Stomach smooth muscle (tissue), 2 donors: ENCODE measurements at regions not wholly inside any gene's neighbourhood (a gene's known extent, or its start where the extent isn't known, plus 50 kb on each side); places are given as distances from the start of the nearest gene placed in this dataset.
"Not testable (repeated sequence)": the region's sequence is repeated elsewhere in the genome, so short reads cannot be mapped to it uniquely, and the experiment has no call there.

Source experiments
- H3K27ac ChIP-seq: one replicate; pipeline ENCODE4 v1.7.0; 2013; ENCODE audit warnings: mild to moderate bottlenecking, low read length, inconsistent platforms
- H3K27me3 ChIP-seq, 2 donors: one replicate each; pipeline ENCODE4 v1.7.0; 2013; ENCODE audit warnings: low read length in 2 of 2; ENCODE audit not compliant: insufficient read depth in 2 of 2, control insufficient read depth in 1 of 2
- H3K36me3 ChIP-seq, 2 donors: one replicate each; pipeline ENCODE4 v1.7.0; 2013; ENCODE audit warnings: low read length in 2 of 2; ENCODE audit not compliant: control insufficient read depth in 2 of 2, insufficient read depth in 2 of 2
- H3K4me1 ChIP-seq: one replicate; pipeline ENCODE4 v1.7.0; 2013; ENCODE audit warnings: low read length; ENCODE audit not compliant: control insufficient read depth, insufficient read depth
- H3K4me3 ChIP-seq, 2 donors: one replicate each; pipeline ENCODE4 v1.7.0; 2013; ENCODE audit warnings: low read length in 2 of 2
- H3K9ac ChIP-seq, 2 donors: one replicate each; pipeline ENCODE4 v1.7.0; 2013; ENCODE audit warnings: low read length in 2 of 2, mild to moderate bottlenecking in 1 of 2
- H3K9me3 ChIP-seq, 2 donors: one replicate each; pipeline ENCODE4 v1.7.0; 2013; ENCODE audit warnings: low read length in 2 of 2; ENCODE audit not compliant: control insufficient read depth in 2 of 2
- donor health status: healthy.
- donor health status: Pancreatic carcinoma.

DNA sequence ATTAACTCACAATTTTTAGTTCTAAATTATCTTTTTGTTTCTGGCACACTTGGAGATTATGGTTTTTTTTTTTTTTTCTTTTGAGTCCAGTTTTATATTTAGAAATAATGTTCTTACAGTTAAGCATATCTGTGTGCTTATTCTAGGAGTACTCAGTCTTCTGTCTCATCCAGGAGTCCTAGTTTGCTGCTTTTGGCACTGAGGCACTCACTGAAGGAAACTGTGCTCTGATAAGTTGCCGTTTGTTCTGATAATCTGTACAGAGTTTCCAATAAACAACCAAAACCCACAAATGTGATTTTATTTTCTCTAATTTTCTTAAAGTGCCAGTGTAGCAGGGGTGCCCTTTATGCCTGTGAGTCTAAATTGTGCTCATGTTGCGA is 251.0 kb downstream of the LRRC70 start:
- no peaks in the 10 kb centered on the region for H3K36me3 ChIP-seq
- no peaks in the 10 kb centered on the region for H3K9me3 ChIP-seq
- H3K27ac ChIP-seq, result no peak overlapping the region
- H3K4me3 ChIP-seq, result no peak overlapping the region
- H3K4me1 ChIP-seq, result no peaks in the 10 kb centered on the region
- no peak overlapping the region for H3K9ac ChIP-seq
- H3K27me3 ChIP-seq, result no peaks in the 10 kb centered on the region

DNA sequence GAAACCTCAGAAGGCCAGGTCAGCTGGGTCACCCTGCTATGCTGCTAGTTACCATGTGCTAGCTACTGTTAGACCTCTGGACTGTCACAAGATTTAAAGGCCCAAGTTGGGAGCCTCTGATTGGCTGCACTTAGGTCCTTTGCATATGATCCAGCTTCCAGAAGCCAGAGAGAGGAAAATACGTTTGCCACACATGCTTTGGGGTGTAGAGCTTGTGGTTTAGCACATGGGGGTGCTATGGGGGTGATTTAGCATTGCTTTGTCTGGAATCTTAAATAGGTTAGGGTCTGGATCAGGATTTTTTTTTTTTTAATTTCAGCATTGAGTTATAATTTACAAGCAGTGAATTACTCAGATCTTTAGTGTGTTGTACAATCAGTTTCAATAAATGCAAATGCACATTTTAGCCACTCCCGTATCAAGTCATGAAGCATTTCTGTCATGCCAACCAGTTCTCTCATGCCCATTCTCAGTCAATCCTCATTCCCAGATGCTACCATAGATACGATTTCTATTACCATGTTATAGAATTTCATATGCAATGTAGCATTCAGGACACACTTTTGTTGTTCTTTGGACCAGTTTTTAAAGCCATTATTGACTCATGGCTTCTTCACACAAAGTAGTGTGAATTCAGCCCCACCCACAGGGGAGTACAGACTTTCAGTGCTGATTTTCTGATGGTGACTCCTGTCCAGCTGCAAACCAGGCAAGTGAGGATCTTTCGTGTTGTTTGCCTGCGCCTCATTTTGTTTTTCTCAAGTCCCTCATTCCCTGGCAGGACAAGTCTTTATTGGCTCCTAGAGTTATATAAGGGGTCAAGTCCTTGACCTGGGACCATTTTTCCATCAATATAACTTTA is 250.4 kb downstream of the LRRC70 start:
- H3K9ac ChIP-seq, result no peak overlapping the region
- no peaks in the 10 kb centered on the region for H3K27me3 ChIP-seq
- no peak overlapping the region for H3K27ac ChIP-seq
- H3K36me3 ChIP-seq, result no peaks in the 10 kb centered on the region
- no peaks in the 10 kb centered on the region for H3K9me3 ChIP-seq
- no peak overlapping the region for H3K4me3 ChIP-seq
- H3K4me1 ChIP-seq, result no peaks in the 10 kb centered on the region

DNA sequence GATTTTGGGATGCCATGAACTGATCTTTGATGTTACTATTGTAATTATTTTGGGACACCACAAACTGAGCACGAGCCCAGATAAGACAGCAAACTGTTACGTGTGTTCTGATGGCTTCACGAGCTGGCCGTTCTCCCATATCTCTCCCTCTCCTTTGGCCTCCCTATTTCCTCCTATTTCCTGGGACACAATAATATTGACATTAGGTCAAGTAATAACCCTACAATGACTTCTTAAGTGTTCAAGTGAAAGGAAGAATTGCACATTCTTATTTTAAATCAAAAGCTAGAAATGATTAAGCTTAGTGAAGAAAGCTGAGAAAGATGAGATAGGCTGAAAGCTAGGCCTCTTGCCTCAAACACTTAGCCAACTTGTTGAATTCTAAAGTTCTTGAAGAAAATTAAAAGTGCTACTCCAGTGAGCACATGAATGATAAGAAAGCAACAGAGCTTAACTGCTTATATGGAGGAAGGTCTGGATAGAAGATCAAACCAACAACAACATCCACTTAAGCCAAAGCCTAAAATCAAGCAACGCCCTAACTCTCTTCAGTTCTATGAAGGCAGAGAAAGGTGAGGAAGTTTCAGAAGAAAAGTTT is 247.1 kb downstream of the LRRC70 start:
- no peak overlapping the region for H3K27ac ChIP-seq
- no peaks in the 10 kb centered on the region for H3K9me3 ChIP-seq
- no peaks in the 10 kb centered on the region for H3K4me1 ChIP-seq
- H3K27me3 ChIP-seq, result no peaks in the 10 kb centered on the region
- no peak overlapping the region for H3K4me3 ChIP-seq
- H3K9ac ChIP-seq, result no peak overlapping the region
- H3K36me3 ChIP-seq, result no peaks in the 10 kb centered on the region

DNA sequence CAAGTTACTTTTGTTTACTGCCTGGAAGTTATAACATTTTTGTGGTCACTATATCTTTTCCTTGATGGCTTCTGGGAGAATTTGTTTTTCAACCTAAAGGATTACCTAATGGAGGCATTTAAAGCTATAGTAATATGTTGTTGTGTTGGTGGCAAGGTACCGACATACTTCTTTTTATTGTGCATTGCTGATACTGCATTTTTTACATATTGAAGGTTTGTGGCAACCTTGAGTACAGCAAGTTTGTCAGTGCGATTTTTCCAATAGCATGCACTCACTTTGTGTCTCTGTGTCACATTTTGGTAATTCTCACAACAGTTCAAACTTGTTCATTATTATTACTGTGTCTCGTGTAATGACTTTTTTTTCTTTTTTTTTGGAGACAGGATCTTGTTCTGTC is 246.3 kb downstream of the LRRC70 start:
- H3K27me3 ChIP-seq, result no peaks in the 10 kb centered on the region
- H3K4me1 ChIP-seq, result no peaks in the 10 kb centered on the region
- no peak overlapping the region for H3K9ac ChIP-seq
- no peak overlapping the region for H3K27ac ChIP-seq
- H3K9me3 ChIP-seq, result no peaks in the 10 kb centered on the region
- H3K36me3 ChIP-seq, result no peaks in the 10 kb centered on the region
- no peak overlapping the region for H3K4me3 ChIP-seq

DNA sequence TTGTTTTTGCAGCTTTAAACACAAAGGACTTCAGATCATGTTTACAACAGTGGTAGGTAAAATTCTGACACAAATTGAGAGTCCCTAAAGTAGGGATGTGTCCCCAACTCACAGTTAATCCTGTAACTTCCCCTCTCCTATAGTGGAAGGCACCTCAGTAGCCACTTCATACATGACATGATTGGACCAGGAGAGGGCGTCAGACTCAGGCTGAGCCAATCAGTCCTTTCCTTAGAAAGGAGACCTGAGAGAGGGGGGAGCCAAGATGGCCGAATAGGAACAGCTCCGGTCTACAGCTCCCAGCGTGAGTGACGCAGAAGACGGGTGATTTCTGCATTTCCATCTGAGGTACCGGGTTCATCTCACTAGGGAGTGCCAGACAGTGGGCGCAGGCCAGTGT is 238.4 kb downstream of the LRRC70 start:
- not testable (repeated sequence) for H3K9me3 ChIP-seq, H3K4me1 ChIP-seq, H3K4me3 ChIP-seq, H3K9ac ChIP-seq, H3K27ac ChIP-seq, H3K27me3 ChIP-seq, H3K36me3 ChIP-seq

DNA sequence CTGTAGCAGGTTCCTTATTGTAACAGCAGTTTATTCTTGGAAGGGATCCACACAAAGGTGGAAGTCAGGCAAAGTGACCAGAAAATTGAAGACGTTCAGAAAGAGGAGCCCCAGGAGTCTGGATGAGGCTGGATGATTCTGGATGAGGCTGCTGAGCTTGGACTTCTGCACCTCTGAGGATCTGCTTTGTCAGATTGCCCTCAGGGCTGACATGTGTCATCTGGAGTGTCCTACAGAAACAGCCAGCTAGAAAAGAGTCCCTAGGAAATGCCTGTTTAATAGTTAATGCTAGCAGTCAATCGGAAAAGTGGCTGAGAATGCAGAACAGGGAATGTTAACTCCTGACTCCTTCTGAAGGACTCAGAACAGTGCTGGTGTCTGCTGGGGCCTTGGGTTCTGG is 236.4 kb downstream of the LRRC70 start:
- Histone ChIP-seq H3K9me3 (peaks cover 0 to 2% of the 10 kb centered on the region in 2 donors), H3K27ac (no peak overlapping the region), H3K4me1 (no peaks in the 10 kb centered on the region), H3K36me3 (no peaks in the 10 kb centered on the region), H3K9ac (no peak overlapping the region), H3K4me3 (no peak overlapping the region), H3K27me3 (no peaks in the 10 kb centered on the region)

- H3K9ac ChIP-seq, result no peak overlapping the region
- peaks cover 0 to 2% of the 10 kb centered on the region in 2 donors for H3K9me3 ChIP-seq
- no peaks in the 10 kb centered on the region for H3K4me1 ChIP-seq
- H3K36me3 ChIP-seq, result no peaks in the 10 kb centered on the region
- no peaks in the 10 kb centered on the region for H3K27me3 ChIP-seq
- H3K27ac ChIP-seq, result no peak overlapping the region
- no peak overlapping the region for H3K4me3 ChIP-seq
These were observed 234.1 kb downstream of the LRRC70 start for GRCh38 chr5:62812621-62813255.

GRCh38 chr5:62804819-62805218 is 226.2 kb downstream of the LRRC70 start:
- H3K4me1 ChIP-seq, H3K9me3 ChIP-seq, H3K36me3 ChIP-seq, H3K27ac ChIP-seq, H3K9ac ChIP-seq, H3K27me3 ChIP-seq, H3K4me3 ChIP-seq: not testable (repeated sequence)

DNA sequence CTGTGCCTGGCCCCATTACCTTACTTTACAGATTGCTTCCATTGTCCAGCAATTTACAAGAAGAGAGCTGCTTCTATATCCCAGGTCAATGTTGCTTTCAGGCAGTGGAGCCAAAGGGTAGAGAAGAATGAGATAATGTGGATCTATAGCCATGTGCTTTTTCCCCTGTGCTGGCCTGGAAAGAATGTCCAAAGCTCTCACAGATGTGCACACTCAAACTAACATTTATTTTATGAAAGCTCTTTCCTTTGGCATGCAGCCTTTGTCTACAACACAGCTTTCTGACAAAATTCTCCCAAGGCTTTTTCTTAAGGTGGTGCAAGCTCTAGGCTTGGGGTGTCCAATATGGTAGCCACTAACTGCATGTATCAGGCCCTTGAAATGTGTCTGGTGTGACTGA is 217.3 kb downstream of the LRRC70 start:
- Histone ChIP-seq H3K27ac (no peak overlapping the region), H3K4me3 (no peak overlapping the region), H3K9ac (no peak overlapping the region), H3K36me3 (no peaks in the 10 kb centered on the region), H3K4me1 (no peaks in the 10 kb centered on the region), H3K27me3 (no peaks in the 10 kb centered on the region), H3K9me3 (peaks cover 3% of the 10 kb centered on the region in 2 donors)

DNA sequence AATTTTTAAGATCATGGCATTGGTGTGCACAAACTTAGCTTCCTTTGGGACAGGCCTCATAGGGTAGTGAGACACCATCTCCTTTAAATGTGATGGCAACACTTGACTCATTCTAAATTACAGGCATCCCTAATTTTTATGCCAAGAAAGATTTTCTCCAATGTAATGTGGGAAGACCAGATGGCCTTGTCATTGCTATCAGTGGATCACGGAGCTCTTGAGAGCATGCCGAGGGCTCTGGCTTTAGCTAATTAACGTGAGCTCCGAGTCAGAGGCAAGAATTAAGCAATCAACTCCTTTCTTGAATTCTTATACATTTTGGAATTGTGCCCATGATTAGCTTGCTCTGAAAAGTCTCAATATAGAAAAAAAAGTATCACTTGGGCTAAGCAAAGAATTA is 215.8 kb downstream of the LRRC70 start:
- Histone ChIP-seq H3K9me3 (peaks cover 3% of the 10 kb centered on the region in 2 donors), H3K9ac (no peak overlapping the region), H3K4me3 (no peak overlapping the region), H3K27ac (no peak overlapping the region), H3K36me3 (no peaks in the 10 kb centered on the region), H3K4me1 (no peaks in the 10 kb centered on the region), H3K27me3 (no peaks in the 10 kb centered on the region)

GRCh38 chr5:62791059-62791458 is 212.4 kb downstream of the LRRC70 start:
- Histone ChIP-seq H3K27me3 (no peaks in the 10 kb centered on the region), H3K27ac (no peak overlapping the region), H3K9me3 (peaks cover 0 to 3% of the 10 kb centered on the region in 2 donors), H3K36me3 (no peaks in the 10 kb centered on the region), H3K4me3 (no peak overlapping the region), H3K4me1 (no peaks in the 10 kb centered on the region), H3K9ac (no peak overlapping the region)
